Stomach (tissue), 8 donors: ENCODE measurements at regions not wholly inside any gene's neighbourhood (a gene's known extent, or its start where the extent isn't known, plus 50 kb on each side); places are given as distances from the start of the nearest gene placed in this dataset.
A peak's percentile ranks its signal among the peaks of the same experiment; 100 is the strongest.
"Not testable (repeated sequence)": the region's sequence is repeated elsewhere in the genome, so short reads cannot be mapped to it uniquely, and the experiment has no call there.

Source experiments
- DNase-seq, 2 donors: peaks; one replicate each; pipeline versions ENCODE4 v3.0.0 to v3.0.0-alpha.2; 2013 to 2019
- H3K27ac ChIP-seq, 5 donors: fragments of 200-600 bp in 4 of 5; sonication (generic) in 4 of 5; one replicate each; pipeline ENCODE4 v1.5.1; 2013 to 2019; ENCODE audit warnings: mild to moderate bottlenecking in 1 of 5, moderate library complexity in 1 of 5
- H3K27me3 ChIP-seq, 3 donors: fragments of 200-600 bp; sonication (generic); one replicate each; pipeline ENCODE4 v1.5.1; 2017 to 2019; ENCODE audit warnings: mixed run types in 1 of 3
- H3K36me3 ChIP-seq, 4 donors: fragments of 200-600 bp; sonication (generic); 1 replicate in 3 of 4; 2 replicates in 1 of 4; pipeline ENCODE4 v1.5.1; 2016 to 2019
- H3K4me1 ChIP-seq, 4 donors: fragments of 200-600 bp; sonication (generic); one replicate each; pipeline ENCODE4 v1.5.1; 2016 to 2019
- H3K4me3 ChIP-seq, 4 donors: fragments of 200-600 bp; sonication (generic) in 3 of 4; one replicate each; pipeline ENCODE4 v1.5.1; 2016 to 2019; ENCODE audit warnings: mild to moderate bottlenecking in 1 of 4
- H3K9me3 ChIP-seq, 4 donors: fragments of 200-600 bp; sonication (generic); one replicate each; pipeline ENCODE4 v1.5.1; 2016 to 2019
- EP300 ChIP-seq: sonication (generic); formaldehyde crosslinking; IDR thresholded peaks from one replicate; pipeline ENCODE4 v1.6.1; 2017; ENCODE audit warnings: antibody characterized with exemption
- POLR2A ChIP-seq, 4 donors: fragments of 450-650 bp; IDR thresholded peaks; one replicate each; pipeline ENCODE4 v1.6.1; 2016; ENCODE audit warnings: antibody characterized with exemption in 4 of 4, control low read depth in 2 of 4, mild to moderate bottlenecking in 1 of 4, moderate library complexity in 1 of 4
- POLR2AphosphoS5 ChIP-seq, 3 donors: sonication (generic); formaldehyde crosslinking; IDR thresholded peaks; one replicate each; pipeline ENCODE4 v1.6.1; 2016; ENCODE audit warnings: antibody characterized with exemption in 3 of 3
- WGBS, 5 donors: extraction: QIAGEN DNeasy Blood & Tissue Kit in 3 of 5; methylation state at CpG; one replicate each; pipeline versions ENCODE4 v1.1.5 to v1.1.7; 2013 to 2018; 5-methylcytosine and 5-hydroxymethylcytosine counted together
- intact Hi-C: fragments of 100-400 bp; cut with DNase I; formaldehyde crosslinking; loops from one replicate; pipeline ENCODE4 v1.15.1; 2023; ENCODE audit warnings: low total_unique reads
- TF ChIP-seq, protein P1 (sequence below), 7 experiments: fragments of 450-650 bp in 4 of 7; fragments of 200-600 bp in 3 of 7; sonication (generic) in 3 of 7; IDR thresholded peaks; one replicate each; pipeline ENCODE4 v1.5.1; 2016 to 2019; ENCODE audit warnings: antibody characterized with exemption in 7 of 7, control low read depth in 2 of 7, mild to moderate bottlenecking in 1 of 7
- donor health status: healthy with polysubstance abuse.
- donor health status: Bipolar disorder and iron deficiency.
- donor health status: healthy.

- H3K4me3 ChIP-seq, result no peak overlapping the region
- WGBS, 5 donors, result 75 to 93% (median 89%) methylated on average over 3 of the region's 3 CpGs
- TF ChIP-seq, protein P1, sequence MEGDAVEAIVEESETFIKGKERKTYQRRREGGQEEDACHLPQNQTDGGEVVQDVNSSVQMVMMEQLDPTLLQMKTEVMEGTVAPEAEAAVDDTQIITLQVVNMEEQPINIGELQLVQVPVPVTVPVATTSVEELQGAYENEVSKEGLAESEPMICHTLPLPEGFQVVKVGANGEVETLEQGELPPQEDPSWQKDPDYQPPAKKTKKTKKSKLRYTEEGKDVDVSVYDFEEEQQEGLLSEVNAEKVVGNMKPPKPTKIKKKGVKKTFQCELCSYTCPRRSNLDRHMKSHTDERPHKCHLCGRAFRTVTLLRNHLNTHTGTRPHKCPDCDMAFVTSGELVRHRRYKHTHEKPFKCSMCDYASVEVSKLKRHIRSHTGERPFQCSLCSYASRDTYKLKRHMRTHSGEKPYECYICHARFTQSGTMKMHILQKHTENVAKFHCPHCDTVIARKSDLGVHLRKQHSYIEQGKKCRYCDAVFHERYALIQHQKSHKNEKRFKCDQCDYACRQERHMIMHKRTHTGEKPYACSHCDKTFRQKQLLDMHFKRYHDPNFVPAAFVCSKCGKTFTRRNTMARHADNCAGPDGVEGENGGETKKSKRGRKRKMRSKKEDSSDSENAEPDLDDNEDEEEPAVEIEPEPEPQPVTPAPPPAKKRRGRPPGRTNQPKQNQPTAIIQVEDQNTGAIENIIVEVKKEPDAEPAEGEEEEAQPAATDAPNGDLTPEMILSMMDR (IDR thresholded peaks at IDR 0.05), result no peak
- no peak for TF ChIP-seq POLR2AphosphoS5 (IDR thresholded peaks at IDR 0.05)
- no peak for TF ChIP-seq POLR2A (IDR thresholded peaks at IDR 0.05)
- no peak for TF ChIP-seq EP300
Observed at GRCh38 chr2:34806396-34806795, 1207.3 kb upstream of the FAM98A start.

GRCh38 chr2:34799556-34799955 lies 1200.5 kb upstream of the FAM98A start:
- H3K27ac ChIP-seq, result no peak overlapping the region
- no peaks in the 10 kb centered on the region for H3K27me3 ChIP-seq
- H3K4me1 ChIP-seq, result no peaks in the 10 kb centered on the region
- intact Hi-C loops, result no loop called here
- DNase-seq, result no peak
- no peak overlapping the region for H3K4me3 ChIP-seq
- no peaks in the 10 kb centered on the region for H3K9me3 ChIP-seq
- no peak for TF ChIP-seq POLR2A (IDR thresholded peaks at IDR 0.05)
- TF ChIP-seq, protein P1 (IDR thresholded peaks at IDR 0.05), result no peak
- TF ChIP-seq POLR2AphosphoS5 (IDR thresholded peaks at IDR 0.05), result no peak
- TF ChIP-seq EP300, result no peak
- H3K36me3 ChIP-seq, result no peaks in the 10 kb centered on the region

More at GRCh38 chr2:34806396-34806795, 1207.3 kb upstream of the FAM98A start:
- no peaks in the 10 kb centered on the region for H3K27me3 ChIP-seq
- H3K9me3 ChIP-seq, result no peaks in the 10 kb centered on the region
- no peak overlapping the region for H3K27ac ChIP-seq
- intact Hi-C loops, result no loop called here
- H3K4me1 ChIP-seq, result no peaks in the 10 kb centered on the region
- no peak for DNase-seq
- H3K36me3 ChIP-seq, result no peaks in the 10 kb centered on the region

DNA sequence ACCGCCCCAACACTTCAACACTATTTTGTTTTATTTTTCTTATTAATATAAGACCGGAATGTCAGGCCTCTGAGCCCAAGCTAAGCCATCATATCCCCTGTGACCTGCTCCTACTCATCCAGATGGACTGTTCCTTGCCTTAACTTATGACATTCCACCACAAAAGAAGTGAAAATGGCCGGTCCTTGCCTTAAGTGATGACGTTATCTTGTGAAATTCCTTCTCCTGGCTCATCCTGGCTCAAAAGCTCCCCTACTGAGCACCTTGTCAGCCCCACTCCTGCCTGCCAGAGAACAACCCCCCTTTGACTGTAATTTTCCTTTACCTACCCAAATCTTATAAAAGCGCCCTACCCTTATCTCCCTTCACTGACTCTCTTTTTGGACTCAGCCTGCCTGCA lies 1196.5 kb upstream of the FAM98A start:
- H3K27ac ChIP-seq, H3K27me3 ChIP-seq, H3K4me1 ChIP-seq, H3K9me3 ChIP-seq, H3K36me3 ChIP-seq, DNase-seq, H3K4me3 ChIP-seq, intact Hi-C loops: not testable (repeated sequence)
- 81 to 89% (median 86%) methylated on average over 5 of the region's 5 CpGs for WGBS, 5 donors

DNA sequence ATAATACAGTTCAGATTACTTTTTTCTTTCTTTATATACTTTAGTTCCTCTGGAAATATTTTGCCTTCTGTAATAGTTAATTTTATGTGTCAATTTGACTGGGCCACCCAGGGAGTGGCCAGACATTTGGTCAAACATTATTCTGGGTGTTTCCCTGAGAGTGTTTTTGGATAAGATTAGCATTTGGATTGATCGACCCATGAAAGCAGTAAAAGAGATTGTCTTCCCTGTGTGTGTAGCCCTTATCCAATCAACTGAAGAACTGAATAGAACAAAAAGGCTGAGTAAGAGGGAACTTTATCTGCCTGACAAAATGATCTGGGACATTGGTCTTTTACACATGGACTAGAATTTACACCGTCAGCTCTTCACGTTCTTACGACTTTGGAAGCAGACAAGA lies 1190.1 kb upstream of the FAM98A start:
- peak in 1 of 2 donors; percentile 7 for DNase-seq
- Histone ChIP-seq H3K36me3 (no peaks in the 10 kb centered on the region), H3K9me3 (no peaks in the 10 kb centered on the region), H3K27me3 (no peaks in the 10 kb centered on the region), H3K27ac (no peak overlapping the region), H3K4me1 (no peaks in the 10 kb centered on the region), H3K4me3 (no peak overlapping the region)
- TF ChIP-seq POLR2A (IDR thresholded peaks at IDR 0.05) (no peak), POLR2AphosphoS5 (IDR thresholded peaks at IDR 0.05) (no peak), EP300 (no peak)
- TF ChIP-seq, protein P1 (IDR thresholded peaks at IDR 0.05), result no peak
- WGBS, 5 donors, result 27 to 54% (median 33%) methylated on average over 4 of the region's 4 CpGs
- intact Hi-C loops, result no loop called here

DNA sequence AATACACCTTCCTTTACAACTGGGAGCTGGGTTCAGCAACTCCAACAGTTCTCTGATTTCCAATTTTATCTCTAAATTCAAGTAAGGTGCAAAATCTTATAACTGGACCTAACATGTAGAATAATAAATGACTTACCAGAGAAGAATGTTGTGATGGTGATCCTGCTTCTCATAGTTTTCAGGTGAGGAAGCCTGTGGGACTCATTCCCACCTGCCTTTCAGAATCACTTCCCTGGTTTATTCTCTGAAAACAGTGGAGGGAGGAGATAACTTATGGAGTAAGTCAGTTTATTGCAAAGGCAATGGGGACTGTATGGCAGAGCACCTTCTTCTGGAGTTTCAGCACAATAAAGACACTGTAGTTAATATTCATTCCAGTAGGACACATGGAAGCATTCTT lies 1188.2 kb upstream of the FAM98A start:
- TF ChIP-seq EP300, result no peak
- TF ChIP-seq, protein P1 (IDR thresholded peaks at IDR 0.05), result no peak
- TF ChIP-seq POLR2AphosphoS5 (IDR thresholded peaks at IDR 0.05), result no peak
- no peak for TF ChIP-seq POLR2A (IDR thresholded peaks at IDR 0.05)
- Histone ChIP-seq H3K4me1 (no peaks in the 10 kb centered on the region), H3K27me3 (no peaks in the 10 kb centered on the region), H3K36me3 (no peaks in the 10 kb centered on the region), H3K9me3 (no peaks in the 10 kb centered on the region), H3K27ac (no peak overlapping the region), H3K4me3 (no peak overlapping the region)
- no peak for DNase-seq
- intact Hi-C loops, result no loop called here
